OCI-M1 (cell line): ENCODE measurements at regions not wholly inside any gene's neighbourhood (a gene's known extent, or its start where the extent isn't known, plus 50 kb on each side); places are given as distances from the start of the nearest gene placed in this dataset.

ENCODE experiments used
- DNase-seq: peaks from one replicate; lab custom pipeline; 2025; lab: John Stamatoyannopoulos, UW

DNA sequence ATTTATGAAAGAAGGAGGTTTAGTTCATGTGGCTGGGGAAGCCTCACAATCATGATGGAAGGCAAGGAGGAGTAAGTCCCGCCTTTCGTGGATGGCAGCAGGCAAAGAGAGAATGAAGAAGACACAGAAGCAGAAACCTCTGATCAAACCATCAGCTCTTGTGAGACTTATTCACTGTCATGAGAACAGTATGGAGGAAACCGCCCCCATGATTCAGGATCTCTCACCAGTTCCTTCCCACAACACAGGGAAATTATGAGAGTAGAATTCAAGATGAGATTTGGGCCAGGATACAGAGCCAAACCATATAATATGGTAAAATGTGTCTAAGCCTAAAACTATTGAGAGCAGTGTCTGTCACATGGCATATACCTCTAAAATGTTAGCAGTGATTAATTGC is 503.8 kb upstream of the CCDC179 start:
- no peak for DNase-seq

DNA sequence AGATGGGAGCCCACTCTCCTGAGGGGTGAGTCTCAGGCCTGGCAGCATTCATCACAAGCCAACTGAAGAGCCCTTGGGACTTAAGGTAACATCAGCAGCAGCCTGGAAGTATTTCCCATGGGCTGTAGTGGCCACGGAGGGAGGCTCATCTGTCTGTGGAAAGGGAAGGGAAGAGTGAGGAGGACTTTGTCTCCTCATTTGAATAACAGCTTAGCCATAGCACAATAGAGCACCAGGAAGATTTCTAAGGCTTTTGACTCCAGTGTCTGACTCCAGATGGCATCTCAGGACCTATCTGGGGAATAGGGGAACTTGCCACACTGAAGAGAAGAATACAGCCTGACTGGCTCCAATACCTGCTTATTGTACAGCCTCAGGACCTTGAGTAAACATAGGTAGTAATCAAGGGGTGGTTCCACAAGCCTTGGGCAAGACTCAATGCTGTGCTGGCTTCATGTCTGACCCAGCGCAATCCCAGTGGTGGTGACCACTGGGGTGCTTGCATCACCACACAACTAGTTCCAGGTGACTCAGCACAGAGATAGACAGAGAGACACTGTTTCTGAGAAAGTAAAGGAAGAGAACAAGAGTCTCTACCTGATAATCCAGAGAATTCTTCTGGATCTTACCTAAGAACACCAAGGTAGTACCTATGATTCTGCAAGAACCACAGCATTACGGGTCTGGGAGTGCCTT is 510.5 kb upstream of the CCDC179 start:
- no peak for DNase-seq

DNA sequence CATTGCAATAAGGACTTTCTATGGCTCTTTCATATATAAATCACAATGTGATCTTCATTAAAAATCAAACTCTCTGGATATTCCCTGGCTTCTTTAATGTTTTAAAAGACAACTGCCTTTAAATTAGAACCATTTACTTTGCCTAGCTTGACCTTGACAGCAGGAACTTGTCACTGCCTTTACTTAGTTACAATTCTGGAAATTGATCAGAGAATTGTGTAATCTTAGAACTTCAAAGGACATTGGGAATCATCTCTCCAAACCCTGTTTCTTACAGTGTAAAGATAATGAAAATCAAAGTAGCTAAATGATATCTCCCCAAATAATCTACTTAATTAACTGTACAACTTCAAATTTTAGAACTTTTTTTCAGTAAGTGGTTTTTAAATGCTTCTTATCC is 517.6 kb upstream of the CCDC179 start:
- no peak for DNase-seq

DNA sequence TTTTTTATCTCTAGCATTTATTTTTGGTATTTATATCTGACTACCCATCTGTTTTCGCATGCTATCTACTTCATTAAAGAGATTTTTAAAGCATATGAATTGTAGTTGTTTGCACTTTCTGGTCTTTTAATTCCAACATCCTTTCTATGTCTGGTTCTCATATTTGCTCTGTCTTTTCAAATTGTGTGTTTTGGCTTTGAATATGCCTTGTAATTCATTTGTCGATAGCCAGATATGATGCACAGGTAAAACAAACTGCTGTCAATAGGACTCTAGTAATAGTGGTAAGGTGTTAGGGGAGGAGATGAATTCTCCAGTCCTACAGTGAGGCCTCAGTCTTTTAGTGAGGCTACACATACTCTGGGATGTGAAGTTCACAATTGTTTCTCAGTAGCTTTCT is 530.8 kb upstream of the CCDC179 start:
- DNase-seq, result no peak

DNA sequence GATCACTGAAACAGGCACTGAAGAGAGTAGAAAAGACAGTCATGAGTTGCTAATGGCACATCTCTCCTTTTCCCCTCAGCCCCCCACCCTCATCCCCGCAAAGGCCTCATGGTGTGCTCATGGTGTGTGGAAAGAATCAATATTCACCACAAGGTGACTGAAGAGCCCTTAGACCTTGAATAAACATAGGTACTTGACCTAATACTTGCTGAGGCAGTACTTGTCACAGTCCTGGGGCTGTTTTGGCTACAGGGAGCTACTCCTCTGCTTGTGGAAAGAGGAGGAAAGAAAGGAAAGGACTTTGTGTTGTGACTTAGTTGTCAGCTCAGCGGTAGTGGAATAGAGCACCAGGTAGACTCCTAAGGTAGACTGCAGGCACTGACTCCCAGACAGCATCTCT is 537.8 kb upstream of the CCDC179 start:
- no peak for DNase-seq

DNA sequence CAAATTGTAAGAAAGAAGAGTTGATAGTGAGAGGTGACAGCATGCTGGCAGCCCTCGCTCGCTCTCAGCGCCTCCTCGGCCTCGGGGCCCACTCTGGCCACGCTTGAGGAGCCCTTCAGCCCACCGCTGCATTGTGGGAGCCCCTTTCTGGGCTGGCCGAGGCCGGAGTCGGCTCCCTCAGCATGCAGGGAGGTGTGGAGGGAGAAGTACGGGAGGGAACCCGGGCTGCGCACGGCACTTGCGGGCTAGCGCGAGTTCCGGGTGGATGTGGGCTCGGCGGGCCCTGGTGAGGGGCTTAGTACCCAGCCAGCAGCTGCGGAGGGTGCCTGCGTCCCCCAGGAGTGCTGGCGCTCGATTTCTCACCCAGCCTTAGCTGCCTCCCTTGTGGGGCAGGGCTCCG is 539.7 kb upstream of the CCDC179 start:
- no peak for DNase-seq

DNA sequence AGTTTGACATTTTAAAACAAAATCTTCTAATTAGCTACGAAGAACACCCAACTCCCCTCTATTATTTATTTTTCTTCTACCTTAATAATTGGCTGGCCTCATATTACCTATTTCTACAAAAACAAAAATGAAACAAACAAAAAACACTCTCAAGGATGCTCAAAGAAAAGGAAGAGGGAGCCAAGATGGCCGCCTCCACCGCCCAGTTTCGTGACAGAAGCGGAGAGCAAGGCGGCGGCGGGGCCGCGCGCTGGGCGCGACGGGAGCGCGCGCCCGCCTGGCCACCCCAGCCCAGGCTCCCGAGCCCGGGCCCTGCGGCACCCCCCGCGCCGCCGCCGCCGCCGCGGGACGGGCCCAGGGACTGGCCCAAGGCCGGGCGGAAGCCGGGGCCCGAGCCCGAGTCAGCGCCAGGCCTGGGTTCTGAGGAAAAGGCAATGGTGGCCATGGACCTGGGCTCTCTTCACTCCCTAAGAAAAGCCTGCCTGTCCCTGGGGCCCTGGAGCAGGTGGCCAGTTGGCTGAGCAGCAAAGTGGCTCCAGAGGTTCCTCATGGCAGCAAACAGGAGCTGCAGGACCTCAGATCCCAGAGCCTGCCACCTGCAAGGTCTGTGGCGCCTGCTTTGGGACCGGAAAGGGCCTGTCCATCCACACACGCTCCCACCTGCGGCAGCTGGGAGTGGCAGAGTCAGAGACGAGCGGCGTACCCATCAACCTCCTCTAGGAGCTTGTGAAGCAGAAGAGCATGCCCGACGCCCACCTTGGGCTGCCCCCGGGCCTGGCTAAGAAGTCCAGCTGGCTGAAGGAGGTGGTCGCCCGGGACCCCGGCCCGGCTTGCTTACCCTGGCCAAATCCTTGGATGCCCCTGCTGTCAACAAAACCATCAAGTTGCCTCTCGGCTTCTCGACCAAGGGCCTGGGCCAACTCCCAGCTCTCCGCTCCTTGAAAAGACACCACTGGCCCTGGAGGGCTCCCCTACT is 543.2 kb upstream of the CCDC179 start:
- no peak for DNase-seq

DNA sequence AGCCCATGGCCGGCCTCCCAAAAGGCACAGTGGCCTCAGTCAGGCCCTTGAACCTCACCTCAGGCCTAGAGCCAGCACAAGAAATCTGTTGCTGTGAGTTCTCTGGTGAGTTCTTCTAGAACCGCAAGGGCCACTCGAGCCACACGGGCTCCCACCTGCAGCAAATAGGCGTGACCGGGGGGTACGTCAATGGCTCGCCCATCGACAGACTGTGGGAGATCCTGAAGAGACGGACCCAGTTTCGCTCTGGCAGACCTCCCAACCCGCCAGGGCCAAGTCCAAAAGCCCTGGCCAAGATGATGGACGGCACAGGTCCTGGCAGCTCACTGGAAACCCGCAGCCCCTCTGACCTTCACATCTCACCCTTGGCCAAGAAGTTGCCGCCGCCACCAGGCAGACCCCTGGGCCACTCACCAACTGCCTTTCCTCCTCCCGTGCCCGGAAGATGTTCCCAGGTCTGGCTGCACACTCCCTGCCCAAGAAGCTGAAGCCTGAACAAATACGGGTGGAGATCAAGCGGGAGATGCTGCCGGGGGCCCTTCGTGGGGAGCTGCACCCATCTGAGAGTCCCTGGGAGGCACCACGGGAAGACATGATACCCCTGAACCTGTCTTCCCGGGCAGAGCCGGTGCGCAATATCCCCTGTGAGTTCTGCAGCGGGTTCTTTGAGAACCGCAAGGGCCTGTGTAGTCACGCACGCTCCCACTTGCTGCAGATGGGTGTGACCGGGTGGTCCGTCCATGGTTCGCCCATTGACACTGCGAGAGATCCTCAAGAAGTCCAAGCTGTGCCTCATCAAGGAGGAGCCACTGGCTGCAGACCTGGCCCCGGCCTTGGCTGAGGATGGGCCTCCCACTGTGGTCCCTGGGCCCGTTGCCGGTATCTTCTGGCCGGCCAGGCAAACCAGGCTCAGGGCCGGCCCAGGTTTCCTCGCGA is 544.2 kb upstream of the CCDC179 start:
- DNase-seq, result no peak

DNA sequence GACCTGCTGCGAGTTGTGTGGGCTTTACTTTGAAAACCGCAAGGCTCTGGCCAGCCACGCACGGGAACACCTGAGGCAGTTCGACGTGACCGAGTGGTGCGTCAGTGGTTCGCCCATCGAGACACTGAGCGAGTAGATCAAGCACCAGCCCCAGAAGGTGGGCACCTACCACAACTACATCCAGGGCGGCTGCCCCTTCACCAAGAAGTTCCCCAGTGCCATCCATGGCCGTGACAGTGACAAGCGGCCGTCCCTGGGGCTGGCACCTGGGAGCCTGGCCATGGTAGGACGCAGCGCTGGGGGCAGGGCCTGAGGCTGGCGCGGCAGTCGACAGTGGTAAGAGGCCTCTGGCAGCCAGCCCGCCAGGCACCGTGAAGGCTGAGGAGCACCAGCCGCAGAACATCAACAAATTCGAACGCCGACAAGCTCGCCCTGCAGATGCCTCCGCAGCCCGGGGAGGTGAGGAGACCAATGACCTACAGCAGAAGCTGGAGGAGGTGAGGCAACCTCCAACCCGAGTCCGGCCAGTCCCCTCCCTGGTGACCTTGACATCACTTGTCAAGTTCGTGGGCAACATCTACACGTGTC is 545.2 kb upstream of the CCDC179 start:
- no peak for DNase-seq

DNA sequence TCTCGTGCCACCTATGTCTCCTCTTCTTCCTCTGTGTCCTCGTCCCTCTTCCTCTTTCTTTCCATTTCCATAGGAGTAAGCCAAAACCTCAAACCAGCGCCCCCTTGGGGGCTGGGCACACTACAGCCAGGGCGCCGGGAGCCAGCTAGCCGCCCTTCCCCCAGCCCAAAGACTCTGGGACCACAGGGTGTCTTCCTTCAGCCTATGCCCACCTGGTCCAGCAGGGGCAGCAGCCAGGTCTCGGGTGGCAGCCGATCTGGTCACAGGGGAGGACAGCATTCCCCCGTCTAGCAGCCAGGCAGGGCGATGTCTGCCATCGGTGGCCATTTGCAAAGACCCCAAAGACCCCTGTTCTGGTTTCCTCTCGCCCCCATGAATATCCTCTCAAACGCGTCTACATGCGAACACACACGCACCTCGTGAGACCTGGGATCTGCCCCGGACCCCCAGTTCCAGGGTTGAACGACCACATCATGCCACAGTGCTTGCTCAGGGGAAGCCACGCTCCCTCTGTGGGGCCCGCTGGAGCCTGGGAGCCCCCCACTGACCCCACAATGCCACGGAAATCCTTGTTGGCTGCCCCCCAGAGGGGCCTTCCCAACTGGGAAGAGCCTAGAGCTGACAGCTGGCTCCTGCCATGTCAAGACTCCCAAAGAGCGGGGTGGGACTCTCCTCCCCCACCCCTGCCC is 546.0 kb upstream of the CCDC179 start:
- no peak for DNase-seq

DNA sequence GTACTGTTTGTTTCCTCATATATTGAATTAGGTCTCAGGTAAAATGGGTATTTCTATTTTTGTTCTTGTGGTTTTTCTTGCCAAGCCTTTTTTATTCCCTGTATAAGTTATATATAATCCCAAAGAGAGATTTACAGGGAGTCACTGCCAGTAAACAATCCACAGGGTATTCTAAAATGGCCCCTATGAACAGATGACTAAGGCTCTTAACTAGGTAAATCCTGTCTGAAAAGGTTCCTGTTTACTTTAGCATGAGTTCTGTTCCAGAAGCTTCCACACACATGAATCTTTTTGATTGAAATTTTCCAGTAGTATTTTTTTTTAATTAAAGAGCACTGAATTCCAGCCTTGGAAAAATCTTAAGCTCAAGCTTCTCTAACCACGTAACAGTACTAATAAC is 552.8 kb upstream of the CCDC179 start:
- DNase-seq, result no peak

DNA sequence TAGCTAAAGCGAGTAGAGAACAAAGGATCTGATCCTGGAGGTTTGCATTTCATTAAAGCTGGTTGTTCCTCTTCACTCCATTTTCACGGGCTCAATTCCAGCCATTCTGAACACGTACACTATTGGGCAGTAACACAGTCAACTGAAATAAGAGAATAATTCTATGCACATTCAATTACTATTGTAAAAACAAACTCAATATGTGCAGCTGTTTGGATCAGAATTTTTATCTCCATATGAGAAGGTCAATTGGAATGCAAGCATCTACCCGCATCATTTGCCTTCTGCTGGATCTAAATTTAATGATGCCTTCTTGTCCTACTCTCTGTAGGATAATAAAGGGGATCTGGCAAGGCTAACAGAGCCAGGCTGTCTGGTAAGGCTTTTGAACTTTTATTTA is 562.8 kb upstream of the CCDC179 start:
- no peak for DNase-seq

DNA sequence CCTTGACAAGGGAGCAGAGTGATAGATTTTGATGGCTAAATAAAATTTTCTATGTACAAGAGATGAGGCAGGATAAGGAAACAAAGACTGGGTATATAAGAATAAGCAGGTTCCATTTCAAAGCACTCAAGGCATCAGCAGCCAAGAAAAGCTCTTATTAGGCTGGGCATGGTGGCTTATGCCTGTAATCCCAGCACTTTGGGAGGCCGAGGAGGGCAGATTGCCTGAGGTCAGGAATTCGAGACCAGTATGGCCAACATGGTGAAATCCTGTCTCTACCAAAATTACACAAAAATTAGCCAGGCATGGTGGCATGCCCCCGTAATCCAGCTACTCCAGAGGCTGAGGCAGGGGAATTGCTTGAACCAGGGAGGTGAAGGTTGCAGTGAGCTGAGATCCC is 563.4 kb upstream of the CCDC179 start:
- DNase-seq, result no peak

DNA sequence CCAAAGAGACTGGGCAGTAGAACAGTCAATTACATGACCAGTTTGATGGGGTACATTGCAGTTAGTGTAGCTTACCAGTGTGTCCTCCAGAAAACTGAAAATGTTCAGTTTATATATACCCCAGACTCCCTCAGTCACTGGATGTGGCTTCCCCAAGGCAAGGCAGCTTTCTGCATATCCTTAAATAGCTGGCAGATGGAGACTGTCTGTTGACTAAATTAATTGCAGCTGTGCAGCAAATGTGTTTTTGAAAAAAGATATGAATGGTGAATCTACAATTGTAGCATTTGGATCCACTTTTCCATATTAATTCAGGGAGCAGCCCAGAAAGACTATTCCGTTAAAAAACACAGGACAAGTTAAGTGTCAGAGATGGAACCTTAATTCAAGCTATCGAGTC is 565.1 kb upstream of the CCDC179 start:
- DNase-seq, result no peak

DNA sequence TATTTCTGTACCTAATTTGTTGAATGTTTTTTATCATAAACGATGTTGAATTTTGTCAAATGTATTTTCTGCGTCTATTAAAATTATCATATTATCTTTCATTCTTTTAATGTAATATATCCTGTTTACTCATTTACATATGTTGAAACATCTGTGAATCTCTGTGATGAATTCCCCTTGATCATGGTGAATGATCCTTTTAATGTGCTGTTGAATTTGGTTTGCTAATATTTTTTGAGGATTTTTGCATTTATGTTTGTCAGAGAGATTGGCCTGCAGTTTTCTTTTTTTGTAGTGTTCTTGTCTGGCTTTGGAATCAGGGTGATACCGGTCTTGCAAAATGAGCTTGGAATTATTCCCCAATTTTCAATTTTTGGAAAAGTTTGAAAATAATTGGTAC is 569.3 kb upstream of the CCDC179 start:
- DNase-seq, result no peak

DNA sequence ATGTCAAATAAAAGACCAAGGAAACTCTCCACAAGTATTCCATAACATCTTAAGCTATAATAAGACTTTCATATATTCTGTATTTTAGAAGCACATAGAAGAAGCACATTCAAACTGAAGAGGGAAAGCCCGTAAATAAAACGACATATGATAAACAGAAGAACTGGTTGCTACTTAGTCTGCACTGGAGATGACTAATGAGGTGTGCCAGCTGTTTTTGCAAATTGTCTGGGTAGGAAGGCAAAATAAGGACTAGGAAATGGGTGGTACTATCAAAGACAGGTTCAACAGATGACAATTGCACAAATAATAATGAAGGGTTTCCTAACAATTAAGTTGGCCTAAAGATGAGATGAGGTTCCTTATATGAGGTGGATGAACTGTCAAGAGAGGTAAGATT is 593.2 kb upstream of the CCDC179 start:
- DNase-seq, result no peak

DNA sequence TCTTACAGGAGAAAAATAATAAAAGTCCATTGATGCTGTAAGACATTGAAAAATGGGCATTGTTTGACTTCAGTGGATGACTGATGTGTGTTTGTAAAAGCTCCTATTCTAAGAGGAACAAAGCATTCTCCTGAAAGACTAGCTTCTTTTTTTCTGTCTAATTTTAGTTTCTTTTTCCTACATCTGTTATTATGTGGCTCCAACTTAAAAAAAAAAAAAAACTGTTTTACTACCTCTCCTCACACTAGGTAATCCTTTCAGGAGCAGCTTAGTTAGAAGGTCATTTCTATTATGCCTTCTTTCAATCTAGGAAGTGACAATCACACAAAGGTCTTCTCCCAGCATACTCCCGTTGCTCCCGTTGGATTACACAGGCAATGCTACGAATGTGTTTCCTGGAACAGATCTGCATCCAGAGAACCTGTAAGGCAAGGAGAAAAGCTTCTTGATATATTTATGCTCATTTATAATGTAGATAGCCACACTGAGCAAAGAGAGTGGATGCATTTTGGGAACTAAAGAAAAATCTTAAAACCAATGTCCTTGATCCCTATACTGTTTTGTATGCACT is 595.1 kb upstream of the CCDC179 start:
- DNase-seq, result peak; percentile 8

DNA sequence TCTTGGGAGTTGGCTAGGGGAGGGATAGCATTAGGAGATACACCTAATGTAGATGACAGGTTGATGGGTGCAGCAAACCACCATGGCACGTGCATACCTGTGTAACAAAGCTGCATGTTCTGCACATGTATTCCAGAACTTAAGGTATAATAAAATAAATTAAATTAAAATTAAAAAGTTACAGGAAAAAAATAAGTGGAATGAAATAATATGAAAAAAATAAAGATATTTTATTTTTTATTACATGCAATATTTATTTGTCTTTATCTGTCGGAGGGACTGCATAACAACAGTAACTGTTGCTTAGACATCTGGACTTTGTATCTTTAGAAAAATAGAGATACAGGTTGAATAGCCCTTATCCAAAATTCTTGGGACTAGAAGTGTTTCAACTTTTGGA is 597.4 kb upstream of the CCDC179 start:
- DNase-seq, result no peak

DNA sequence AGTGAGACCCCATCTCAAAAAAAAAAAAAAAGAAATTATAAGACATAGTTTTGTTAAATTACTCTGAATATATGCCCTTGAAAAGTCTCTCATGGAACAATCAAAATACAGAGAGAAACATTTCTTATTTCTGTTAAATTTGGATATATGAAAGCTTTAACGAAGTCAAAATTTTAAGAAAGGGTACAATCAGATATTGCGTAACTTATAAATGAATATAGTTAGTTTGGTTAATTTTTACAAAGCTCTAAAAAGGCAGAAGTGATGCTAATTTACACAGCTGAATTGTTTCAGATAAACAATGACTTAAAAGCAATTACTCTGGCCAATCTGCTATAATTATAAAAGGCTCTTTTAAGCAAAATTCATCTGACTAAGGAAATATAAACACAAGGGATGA is 611.6 kb upstream of the CCDC179 start:
- DNase-seq, result no peak

DNA sequence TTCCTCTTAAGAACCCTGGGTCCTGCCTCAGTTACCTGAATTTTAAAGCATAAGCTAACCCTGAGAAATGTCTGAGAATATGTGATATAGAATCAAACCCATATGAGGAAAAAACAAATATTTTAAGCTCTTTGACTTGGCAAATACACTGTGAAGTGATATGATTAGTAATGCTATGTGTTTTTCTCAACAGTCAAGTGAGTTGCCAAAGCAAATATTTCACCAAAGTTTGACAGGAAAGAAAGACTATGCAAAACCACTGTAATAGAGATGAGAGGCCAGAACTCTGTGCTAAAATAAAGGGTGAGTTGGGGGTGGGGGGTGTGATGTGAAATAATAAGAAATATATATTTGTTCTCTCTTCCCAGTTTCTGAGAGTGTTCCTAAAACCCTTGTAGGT is 613.5 kb upstream of the CCDC179 start:
- DNase-seq, result no peak

DNA sequence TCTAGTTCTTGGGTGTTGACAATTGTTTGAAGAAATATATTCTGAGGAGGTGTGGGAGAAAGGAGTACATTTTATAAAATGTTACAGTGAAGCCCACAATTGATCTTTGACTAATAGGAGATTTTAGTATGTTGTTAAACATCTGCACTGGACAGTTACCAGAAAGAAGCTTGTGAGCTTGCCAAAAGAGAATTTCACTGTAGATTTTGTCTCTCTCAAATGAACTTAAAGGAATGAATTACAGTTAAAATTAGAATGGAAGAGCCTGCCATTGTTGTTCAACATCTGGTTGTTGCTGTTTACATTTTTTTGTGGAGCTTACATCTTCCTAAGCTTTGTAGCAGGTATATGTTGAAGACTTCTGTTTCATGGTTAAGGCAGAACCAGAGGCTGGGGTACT is 620.5 kb upstream of the CCDC179 start:
- DNase-seq, result no peak
